OCI-LY7 (cell line): ENCODE measurements at regions not wholly inside any gene's neighbourhood (a gene's known extent, or its start where the extent isn't known, plus 50 kb on each side); places are given as distances from the start of the nearest gene placed in this dataset.

Source experiments
- CTCF ChIP-seq: fragments of 200-600 bp; sonication (generic); conservative IDR thresholded peaks from 2 replicates; pipeline ENCODE4 v1.5.1; 2014; ENCODE audit warnings: mild to moderate bottlenecking, antibody characterized with exemption, low read length, moderate library complexity, mixed read lengths
- EZH2phosphoT487 ChIP-seq: fragments of 200-600 bp; sonication (generic); IDR thresholded peaks from 2 replicates; pipeline ENCODE4 v1.6.1; 2018; ENCODE audit warnings: low read depth, borderline replicate concordance, mild to moderate bottlenecking, mixed run types, antibody characterized with exemption, low read length, moderate library complexity, mixed read lengths

GRCh38 chr5:130282049-130282448, 377.8 kb downstream of the CHSY3 start:
- TF ChIP-seq EZH2phosphoT487 (no peak), CTCF (no peak)
